HCT116 (cell line): ENCODE measurements at regions not wholly inside any gene's neighbourhood (a gene's known extent, or its start where the extent isn't known, plus 50 kb on each side); places are given as distances from the start of the nearest gene placed in this dataset.

ENCODE experiments used
- ATAC-seq: fragments of 200-7000 bp; cut with Tn5 transposase; 2 replicates; pipeline ENCODE4 v1.9.1; 2020; ENCODE audit warnings: mild to moderate bottlenecking, moderate library complexity
- BruUV-seq: library from RNA; stranded (reverse); fragments of 400-500 nt; replicated peaks from 2 replicates; lab custom pipeline; 2021; lab: Mats Ljungman, UMichigan
- CTCF ChIA-PET: fragments of 300-600 bp; sonication (Branson Sonifier 250); formaldehyde crosslinking; loops from one replicate; lab custom pipeline; 2021; ENCODE audit warnings: antibody characterized with exemption; lab: Charles Lee
- POLR2A ChIA-PET: fragments of 300-600, 350-600 bp; sonication (Branson Sonifier 250); formaldehyde crosslinking; loops from one replicate; lab custom pipeline; 2021; ENCODE audit warnings: antibody characterized with exemption; lab: Charles Lee
- RAD21 ChIA-PET, 2 experiments: fragments of 300-600 bp; sonication (Branson Sonifier 250); formaldehyde crosslinking; loops; one replicate each; lab custom pipeline; 2023; ENCODE audit warnings: low total read pairs in 2 of 2; ENCODE audit not compliant: uncharacterized antibody in 2 of 2, unreplicated experiment in 2 of 2, low non-redundant PET in 1 of 2; lab: Charles Lee
- DNase-seq: peaks from one replicate; pipeline ENCODE4 v3.0.0-alpha.2; 2010; ENCODE audit warnings: low read depth, low spot score
- H2AFZ ChIP-seq: fragments of 200-600 bp; shearing (Covaris generic), sonication (generic); 2 replicates; pipeline ENCODE4 v1.6.1; 2017; ENCODE audit warnings: low read depth, mixed run types, mixed read lengths, antibody characterized with exemption, low read length; ENCODE audit not compliant: poor library complexity, severe bottlenecking
- H3K27ac ChIP-seq: 2 replicates; pipeline ENCODE4 v1.5.1; 2012; ENCODE audit warnings: low read depth, low read length
- H3K27me3 ChIP-seq: fragments of 200-600 bp; sonication (generic); 2 replicates; pipeline ENCODE4 v1.6.1; 2016; ENCODE audit warnings: mixed run types, low read length, mixed read lengths; ENCODE audit not compliant: insufficient read depth
- H3K36me3 ChIP-seq, 2 experiments: fragments of 200-500 bp in 1 of 2; fragments of 200-600 bp in 1 of 2; sonication (Bioruptor generic) in 1 of 2; sonication (generic) in 1 of 2; 2 replicates each; pipeline versions ENCODE4 v1.5.1 to v1.6.1; 2014 to 2016; ENCODE audit warnings: low read length in 2 of 2, inconsistent platforms in 1 of 2, mixed read lengths in 1 of 2, mixed run types in 1 of 2; ENCODE audit not compliant: insufficient read depth in 2 of 2, control insufficient read depth in 1 of 2
- H3K4me1 ChIP-seq, 2 experiments: fragments of 200-600 bp in 1 of 2; sonication (generic) in 1 of 2; 2 replicates each; pipeline versions ENCODE4 v1.5.1 to v1.6.1; 2012 to 2017; ENCODE audit warnings: low read length in 2 of 2, inconsistent platforms in 1 of 2, mild to moderate bottlenecking in 1 of 2, mixed read lengths in 1 of 2, mixed run types in 1 of 2, moderate library complexity in 1 of 2; ENCODE audit not compliant: insufficient read depth in 2 of 2, control insufficient read depth in 1 of 2
- H3K4me2 ChIP-seq: fragments of 200-600 bp; sonication (generic); 2 replicates; pipeline ENCODE4 v1.6.1; 2017; ENCODE audit warnings: mixed run types, low read length, mixed read lengths
- H3K4me3 ChIP-seq, 2 experiments: fragments of 200-600 bp in 1 of 2; sonication (generic) in 1 of 2; replicated peaks in 1 of 2; 2 replicates each; pipeline ENCODE4 v1.5.1; 2011 to 2016; ENCODE audit warnings: low read length in 2 of 2, control low read depth in 1 of 2, low read depth in 1 of 2, mild to moderate bottlenecking in 1 of 2, mixed read lengths in 1 of 2, mixed run types in 1 of 2
- H3K79me2 ChIP-seq: fragments of 200-600 bp; sonication (generic); 2 replicates; pipeline ENCODE4 v1.6.1; 2017; ENCODE audit warnings: mild to moderate bottlenecking, mixed run types, low read length, moderate library complexity, mixed read lengths; ENCODE audit not compliant: insufficient read depth
- H3K9ac ChIP-seq: fragments of 200-600 bp; sonication (generic); 2 replicates; pipeline ENCODE4 v1.6.1; 2016; ENCODE audit warnings: low read length, mixed read lengths
- H3K9me2 ChIP-seq: fragments of 200-600 bp; sonication (generic), shearing (Covaris generic); 2 replicates; pipeline ENCODE4 v1.6.1; 2017; ENCODE audit warnings: mixed run types, mild to moderate bottlenecking, moderate library complexity; ENCODE audit not compliant: insufficient read depth
- H3K9me3 ChIP-seq, 2 experiments: fragments of 200-500 bp in 1 of 2; fragments of 200-600 bp in 1 of 2; sonication (Bioruptor generic) in 1 of 2; sonication (generic) in 1 of 2; 2 replicates each; pipeline ENCODE4 v1.6.1; 2014 to 2017; ENCODE audit warnings: low read length in 2 of 2, mixed read lengths in 2 of 2, inconsistent platforms in 1 of 2, low read depth in 1 of 2, mild to moderate bottlenecking in 1 of 2, mixed run types in 1 of 2, moderate library complexity in 1 of 2; ENCODE audit not compliant: control insufficient read depth in 1 of 2, insufficient read depth in 1 of 2
- H4K20me1 ChIP-seq: fragments of 200-600 bp; sonication (generic), shearing (Covaris generic); 2 replicates; pipeline ENCODE4 v1.6.1; 2017; ENCODE audit warnings: mixed run types, mild to moderate bottlenecking, moderate library complexity; ENCODE audit not compliant: insufficient read depth
- CEBPB ChIP-seq: IDR thresholded peaks from 2 replicates; pipeline ENCODE4 v1.6.1; 2012; ENCODE audit warnings: low read depth
- ELF1 ChIP-seq: IDR thresholded peaks from 2 replicates; pipeline ENCODE4 v1.6.1; 2012; ENCODE audit warnings: low read depth, borderline replicate concordance
- EZH2 ChIP-seq: fragments of 200-600 bp; sonication (generic); IDR thresholded peaks from 2 replicates; pipeline ENCODE4 v1.6.1; 2017; ENCODE audit warnings: antibody characterized with exemption, mixed run types
- FOSL1 ChIP-seq: IDR thresholded peaks from 2 replicates; pipeline ENCODE4 v1.6.1; 2012; ENCODE audit warnings: low read depth
- JUND ChIP-seq: IDR thresholded peaks from 2 replicates; pipeline ENCODE4 v1.6.1; 2012
- POLR2AphosphoS5 ChIP-seq: IDR thresholded peaks from 2 replicates; pipeline ENCODE4 v1.6.1; 2011; ENCODE audit warnings: mild to moderate bottlenecking, low read depth, low read length, moderate library complexity
- RAD21 ChIP-seq: IDR thresholded peaks from 2 replicates; pipeline ENCODE4 v1.6.1; 2012; ENCODE audit warnings: low read depth, mild to moderate bottlenecking
- SIN3A ChIP-seq: IDR thresholded peaks from 2 replicates; pipeline ENCODE4 v1.6.1; 2012; ENCODE audit warnings: low read depth
- SRF ChIP-seq: IDR thresholded peaks from 2 replicates; pipeline ENCODE4 v1.6.1; 2012; ENCODE audit warnings: low read depth
- TCF7L2 ChIP-seq: IDR thresholded peaks from 2 replicates; pipeline ENCODE4 v1.7.0; 2011; ENCODE audit warnings: borderline replicate concordance, inconsistent platforms; ENCODE audit not compliant: insufficient read depth, insufficient read length; ENCODE audit errors: extremely low read depth
- YY1 ChIP-seq: IDR thresholded peaks from 2 replicates; pipeline ENCODE4 v1.6.1; 2011; ENCODE audit warnings: low read length, low read depth, moderate library complexity, mild to moderate bottlenecking; ENCODE audit not compliant: insufficient replicate concordance; ENCODE audit errors: extremely low read depth
- intact Hi-C: fragments of 100-400 bp; cut with micrococcal nuclease; formaldehyde crosslinking; loops from 2 replicates; pipeline ENCODE4 v1.10.0; 2022
- TF ChIP-seq, protein P1 (sequence below): IDR thresholded peaks from 2 replicates; pipeline ENCODE4 v1.6.1; 2012; ENCODE audit warnings: low read depth
- TF ChIP-seq, protein P2 (sequence below): IDR thresholded peaks from 2 replicates; pipeline ENCODE4 v1.6.1; 2012
- TF ChIP-seq, protein P3 (sequence below): IDR thresholded peaks from 2 replicates; pipeline ENCODE4 v1.6.1; 2011; ENCODE audit warnings: mild to moderate bottlenecking, low read length, moderate library complexity; ENCODE audit not compliant: insufficient replicate concordance; ENCODE audit errors: extremely low read depth
- TF ChIP-seq, protein P4 (sequence below): IDR thresholded peaks from 2 replicates; pipeline ENCODE4 v1.6.1; 2012

DNA sequence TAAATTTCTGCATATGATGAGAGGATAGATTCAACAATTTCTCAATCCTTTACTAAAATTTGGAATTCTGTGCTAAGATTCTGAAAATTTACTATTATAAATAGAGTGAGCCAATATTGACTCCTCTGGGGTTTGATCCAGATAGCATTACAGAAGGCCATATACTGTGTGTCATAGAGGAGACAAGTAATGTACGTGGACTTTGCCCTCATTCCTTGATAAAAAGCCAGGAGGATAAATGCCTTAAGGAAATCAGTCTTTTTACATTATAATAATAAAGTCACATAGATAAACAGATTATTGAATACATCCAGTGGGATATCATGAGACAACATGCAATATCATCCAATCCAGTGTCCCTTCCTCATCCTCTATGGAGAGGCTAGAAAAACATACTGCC, 188.0 kb upstream of the HDX start:
- Histone ChIP-seq H3K36me3 (no peaks in the 10 kb centered on the region), H3K9me3 (no peaks in the 10 kb centered on the region), H3K4me1 (no peaks in the 10 kb centered on the region), H3K27ac (no peak overlapping the region), H3K4me2 (no peak overlapping the region), H3K27me3 (no peaks in the 10 kb centered on the region), H3K4me3 (no peak overlapping the region), H2AFZ (no peak overlapping the region), H3K79me2 (no peaks in the 10 kb centered on the region), H3K9ac (no peak overlapping the region), H4K20me1 (no peaks in the 10 kb centered on the region), H3K9me2 (no peaks in the 10 kb centered on the region)
- ATAC-seq (no peak), DNase-seq (no peak)
- RAD21 ChIA-PET, result no interaction called here
- CTCF ChIA-PET, result no interaction called here
- intact Hi-C loops, result no loop called here
- POLR2A ChIA-PET, result no interaction called here
- TF ChIP-seq ELF1 (no peak), JUND (no peak), TCF7L2 (no peak), POLR2AphosphoS5 (no peak), EZH2 (no peak), CEBPB (no peak), RAD21 (no peak), SRF (no peak), SIN3A (no peak), FOSL1 (no peak), YY1 (no peak)
- TF ChIP-seq, protein P1, sequence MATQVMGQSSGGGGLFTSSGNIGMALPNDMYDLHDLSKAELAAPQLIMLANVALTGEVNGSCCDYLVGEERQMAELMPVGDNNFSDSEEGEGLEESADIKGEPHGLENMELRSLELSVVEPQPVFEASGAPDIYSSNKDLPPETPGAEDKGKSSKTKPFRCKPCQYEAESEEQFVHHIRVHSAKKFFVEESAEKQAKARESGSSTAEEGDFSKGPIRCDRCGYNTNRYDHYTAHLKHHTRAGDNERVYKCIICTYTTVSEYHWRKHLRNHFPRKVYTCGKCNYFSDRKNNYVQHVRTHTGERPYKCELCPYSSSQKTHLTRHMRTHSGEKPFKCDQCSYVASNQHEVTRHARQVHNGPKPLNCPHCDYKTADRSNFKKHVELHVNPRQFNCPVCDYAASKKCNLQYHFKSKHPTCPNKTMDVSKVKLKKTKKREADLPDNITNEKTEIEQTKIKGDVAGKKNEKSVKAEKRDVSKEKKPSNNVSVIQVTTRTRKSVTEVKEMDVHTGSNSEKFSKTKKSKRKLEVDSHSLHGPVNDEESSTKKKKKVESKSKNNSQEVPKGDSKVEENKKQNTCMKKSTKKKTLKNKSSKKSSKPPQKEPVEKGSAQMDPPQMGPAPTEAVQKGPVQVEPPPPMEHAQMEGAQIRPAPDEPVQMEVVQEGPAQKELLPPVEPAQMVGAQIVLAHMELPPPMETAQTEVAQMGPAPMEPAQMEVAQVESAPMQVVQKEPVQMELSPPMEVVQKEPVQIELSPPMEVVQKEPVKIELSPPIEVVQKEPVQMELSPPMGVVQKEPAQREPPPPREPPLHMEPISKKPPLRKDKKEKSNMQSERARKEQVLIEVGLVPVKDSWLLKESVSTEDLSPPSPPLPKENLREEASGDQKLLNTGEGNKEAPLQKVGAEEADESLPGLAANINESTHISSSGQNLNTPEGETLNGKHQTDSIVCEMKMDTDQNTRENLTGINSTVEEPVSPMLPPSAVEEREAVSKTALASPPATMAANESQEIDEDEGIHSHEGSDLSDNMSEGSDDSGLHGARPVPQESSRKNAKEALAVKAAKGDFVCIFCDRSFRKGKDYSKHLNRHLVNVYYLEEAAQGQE, result no peak
- TF ChIP-seq, protein P2, sequence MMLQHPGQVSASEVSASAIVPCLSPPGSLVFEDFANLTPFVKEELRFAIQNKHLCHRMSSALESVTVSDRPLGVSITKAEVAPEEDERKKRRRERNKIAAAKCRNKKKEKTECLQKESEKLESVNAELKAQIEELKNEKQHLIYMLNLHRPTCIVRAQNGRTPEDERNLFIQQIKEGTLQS, result no peak
- TF ChIP-seq, protein P3, sequence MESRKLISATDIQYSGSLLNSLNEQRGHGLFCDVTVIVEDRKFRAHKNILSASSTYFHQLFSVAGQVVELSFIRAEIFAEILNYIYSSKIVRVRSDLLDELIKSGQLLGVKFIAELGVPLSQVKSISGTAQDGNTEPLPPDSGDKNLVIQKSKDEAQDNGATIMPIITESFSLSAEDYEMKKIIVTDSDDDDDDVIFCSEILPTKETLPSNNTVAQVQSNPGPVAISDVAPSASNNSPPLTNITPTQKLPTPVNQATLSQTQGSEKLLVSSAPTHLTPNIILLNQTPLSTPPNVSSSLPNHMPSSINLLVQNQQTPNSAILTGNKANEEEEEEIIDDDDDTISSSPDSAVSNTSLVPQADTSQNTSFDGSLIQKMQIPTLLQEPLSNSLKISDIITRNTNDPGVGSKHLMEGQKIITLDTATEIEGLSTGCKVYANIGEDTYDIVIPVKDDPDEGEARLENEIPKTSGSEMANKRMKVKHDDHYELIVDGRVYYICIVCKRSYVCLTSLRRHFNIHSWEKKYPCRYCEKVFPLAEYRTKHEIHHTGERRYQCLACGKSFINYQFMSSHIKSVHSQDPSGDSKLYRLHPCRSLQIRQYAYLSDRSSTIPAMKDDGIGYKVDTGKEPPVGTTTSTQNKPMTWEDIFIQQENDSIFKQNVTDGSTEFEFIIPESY, result no peak
- TF ChIP-seq, protein P4, sequence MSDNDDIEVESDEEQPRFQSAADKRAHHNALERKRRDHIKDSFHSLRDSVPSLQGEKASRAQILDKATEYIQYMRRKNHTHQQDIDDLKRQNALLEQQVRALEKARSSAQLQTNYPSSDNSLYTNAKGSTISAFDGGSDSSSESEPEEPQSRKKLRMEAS, result no peak
- no TSS peak for BruUV-seq
